Ishikawa (cell line): ENCODE measurements at regions not wholly inside any gene's neighbourhood (a gene's known extent, or its start where the extent isn't known, plus 50 kb on each side); places are given as distances from the start of the nearest gene placed in this dataset.

Experiments used
- CEBPB ChIP-seq: IDR thresholded peaks from 2 replicates; pipeline ENCODE4 v1.6.1; 2012
- CREB1 ChIP-seq: IDR thresholded peaks from 2 replicates; pipeline ENCODE4 v1.6.1; 2012; ENCODE audit warnings: low read depth
- EGR1 ChIP-seq: IDR thresholded peaks from 2 replicates; pipeline ENCODE4 v1.6.1; 2012
- EP300 ChIP-seq: IDR thresholded peaks from 2 replicates; pipeline ENCODE4 v1.6.1; 2012; ENCODE audit warnings: borderline replicate concordance
- FOXM1 ChIP-seq: IDR thresholded peaks from 2 replicates; pipeline ENCODE4 v1.6.1; 2012; ENCODE audit warnings: low read depth, borderline replicate concordance
- MAX ChIP-seq: IDR thresholded peaks from 2 replicates; pipeline ENCODE4 v1.6.1; 2012
- NFIC ChIP-seq: IDR thresholded peaks from 2 replicates; pipeline ENCODE4 v1.6.1; 2012
- RAD21 ChIP-seq: IDR thresholded peaks from 2 replicates; pipeline ENCODE4 v1.6.1; 2012; ENCODE audit warnings: low read depth
- REST ChIP-seq: IDR thresholded peaks from 2 replicates; pipeline ENCODE4 v1.6.1; 2012; ENCODE audit warnings: low read depth, mild to moderate bottlenecking
- TAF1 ChIP-seq: IDR thresholded peaks from 2 replicates; pipeline ENCODE4 v1.6.1; 2012; ENCODE audit warnings: low read depth, mild to moderate bottlenecking
- TCF12 ChIP-seq: IDR thresholded peaks from 2 replicates; pipeline ENCODE4 v1.6.1; 2012; ENCODE audit warnings: low read depth
- TEAD4 ChIP-seq: IDR thresholded peaks from 2 replicates; pipeline ENCODE4 v1.6.1; 2012
- YY1 ChIP-seq: IDR thresholded peaks from 2 replicates; pipeline ENCODE4 v1.6.1; 2012; ENCODE audit warnings: low read depth
- ZBTB7A ChIP-seq: IDR thresholded peaks from 2 replicates; pipeline ENCODE4 v1.6.1; 2012; ENCODE audit warnings: low read depth
- TF ChIP-seq, protein P1 (sequence below): IDR thresholded peaks from 2 replicates; pipeline ENCODE4 v1.6.1; 2012

DNA sequence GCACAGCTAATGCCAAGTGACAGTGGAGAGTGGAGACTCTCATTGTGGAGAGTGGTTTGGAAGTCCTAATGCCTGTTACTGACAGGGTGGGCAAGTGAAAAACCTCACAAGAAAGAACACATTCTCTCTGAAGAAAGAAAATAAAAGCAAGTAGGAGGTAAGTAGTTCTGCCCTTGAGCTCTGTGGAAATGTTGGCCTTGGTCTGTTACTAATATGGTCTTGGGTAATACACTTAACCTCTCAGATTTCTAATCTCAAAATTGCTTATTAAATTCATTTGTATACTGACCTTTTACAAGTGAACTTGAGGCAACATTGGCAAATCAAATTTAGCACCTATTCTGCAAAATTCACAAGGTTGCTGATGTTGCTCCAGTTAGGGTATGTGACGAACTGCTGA, 291.6 kb upstream of the CBLB start:
- TF ChIP-seq EGR1 = no peak
- no peak for TF ChIP-seq TAF1
- no peak for TF ChIP-seq CREB1
- no peak for TF ChIP-seq MAX

- TF ChIP-seq FOXM1 (no peak), TEAD4 (no peak), TAF1 (no peak), CREB1 (no peak), RAD21 (no peak), EGR1 (no peak), MAX (no peak), CEBPB (no peak), TCF12 (no peak), ZBTB7A (no peak), YY1 (no peak), REST (no peak), NFIC (no peak)
- TF ChIP-seq, protein P1, sequence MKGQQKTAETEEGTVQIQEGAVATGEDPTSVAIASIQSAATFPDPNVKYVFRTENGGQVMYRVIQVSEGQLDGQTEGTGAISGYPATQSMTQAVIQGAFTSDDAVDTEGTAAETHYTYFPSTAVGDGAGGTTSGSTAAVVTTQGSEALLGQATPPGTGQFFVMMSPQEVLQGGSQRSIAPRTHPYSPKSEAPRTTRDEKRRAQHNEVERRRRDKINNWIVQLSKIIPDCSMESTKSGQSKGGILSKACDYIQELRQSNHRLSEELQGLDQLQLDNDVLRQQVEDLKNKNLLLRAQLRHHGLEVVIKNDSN = no peak
These were observed 292.4 kb upstream of the CBLB start for GRCh38 chr3:106161246-106161645.

- TF ChIP-seq NFIC (no peak), YY1 (no peak), CEBPB (no peak), REST (no peak), EP300 (no peak), TAF1 (no peak), MAX (no peak), FOXM1 (no peak), EGR1 (no peak), CREB1 (no peak), RAD21 (no peak), TEAD4 (no peak), TCF12 (no peak), ZBTB7A (no peak)
- TF ChIP-seq, protein P1 = no peak
These were observed 298.9 kb upstream of the CBLB start for GRCh38 chr3:106167728-106168127.

DNA sequence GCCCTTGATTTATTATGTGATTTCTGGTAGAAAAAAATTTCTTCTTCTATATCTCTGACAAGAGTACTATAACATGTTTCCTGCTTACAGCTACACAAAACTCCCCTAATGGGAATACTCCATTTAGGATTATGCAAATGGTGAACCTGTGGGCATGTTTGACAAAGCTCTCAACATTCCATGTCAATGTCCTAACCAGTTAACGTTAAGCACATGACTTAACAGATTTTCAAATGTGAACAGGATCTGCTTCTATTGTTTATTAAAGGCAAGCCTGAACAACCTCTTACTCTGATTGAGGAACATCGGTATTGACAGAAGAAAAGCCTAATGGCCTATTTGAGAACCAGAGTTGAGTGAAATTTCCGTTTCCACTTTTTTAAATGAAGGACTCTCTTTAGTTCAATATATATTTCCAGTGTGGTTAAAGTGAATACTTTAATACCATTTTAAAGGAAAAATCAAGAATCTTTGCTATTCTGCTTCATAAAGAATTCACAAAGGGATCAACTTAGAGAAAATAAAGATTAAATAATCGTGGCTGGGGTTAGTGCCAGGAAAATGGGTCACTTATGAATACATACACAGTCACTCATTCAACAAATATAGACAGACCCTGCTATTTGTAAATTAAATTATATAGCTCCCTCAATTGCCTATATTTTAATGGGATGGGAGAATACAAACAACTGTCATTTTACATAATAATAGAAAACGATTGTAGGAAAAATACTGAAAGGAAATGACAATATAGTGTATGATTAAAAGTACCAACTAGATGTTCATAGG, 300.3 kb upstream of the CBLB start:
- no peak for TF ChIP-seq TAF1
- no peak for TF ChIP-seq CREB1
- no peak for TF ChIP-seq TCF12
- TF ChIP-seq EGR1 = no peak
- TF ChIP-seq CEBPB = no peak
- no peak for TF ChIP-seq ZBTB7A
- TF ChIP-seq, protein P1 = no peak
- no peak for TF ChIP-seq REST
- no peak for TF ChIP-seq TEAD4
- no peak for TF ChIP-seq NFIC
- TF ChIP-seq MAX = no peak
- no peak for TF ChIP-seq EP300
- no peak for TF ChIP-seq RAD21
- no peak for TF ChIP-seq FOXM1
